ENCODE measurements at regions not wholly inside any gene's neighbourhood (a gene's known extent, or its start where the extent isn't known, plus 50 kb on each side); places are given as distances from the start of the nearest gene placed in this dataset.

GRCh38 chr2:208627110-208627884 lies 220.7 kb downstream of the PTH2R start:
- TF ChIP-seq, protein P1, sequence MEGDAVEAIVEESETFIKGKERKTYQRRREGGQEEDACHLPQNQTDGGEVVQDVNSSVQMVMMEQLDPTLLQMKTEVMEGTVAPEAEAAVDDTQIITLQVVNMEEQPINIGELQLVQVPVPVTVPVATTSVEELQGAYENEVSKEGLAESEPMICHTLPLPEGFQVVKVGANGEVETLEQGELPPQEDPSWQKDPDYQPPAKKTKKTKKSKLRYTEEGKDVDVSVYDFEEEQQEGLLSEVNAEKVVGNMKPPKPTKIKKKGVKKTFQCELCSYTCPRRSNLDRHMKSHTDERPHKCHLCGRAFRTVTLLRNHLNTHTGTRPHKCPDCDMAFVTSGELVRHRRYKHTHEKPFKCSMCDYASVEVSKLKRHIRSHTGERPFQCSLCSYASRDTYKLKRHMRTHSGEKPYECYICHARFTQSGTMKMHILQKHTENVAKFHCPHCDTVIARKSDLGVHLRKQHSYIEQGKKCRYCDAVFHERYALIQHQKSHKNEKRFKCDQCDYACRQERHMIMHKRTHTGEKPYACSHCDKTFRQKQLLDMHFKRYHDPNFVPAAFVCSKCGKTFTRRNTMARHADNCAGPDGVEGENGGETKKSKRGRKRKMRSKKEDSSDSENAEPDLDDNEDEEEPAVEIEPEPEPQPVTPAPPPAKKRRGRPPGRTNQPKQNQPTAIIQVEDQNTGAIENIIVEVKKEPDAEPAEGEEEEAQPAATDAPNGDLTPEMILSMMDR (IDR thresholded peaks at IDR 0.05; ENCODE audit: control extremely low read depth in 1 of 3, insufficient read depth in 1 of 3, low read depth in 1 of 3, low read length in 3 of 3), result no peak
- TF ChIP-seq SP4 (IDR thresholded peaks at IDR 0.05; ENCODE audit: low read length), result no peak
- TF ChIP-seq NRF1 (IDR thresholded peaks at IDR 0.05; ENCODE audit: low read depth, low read length), result no peak
- TF ChIP-seq RBBP5 (IDR thresholded peaks at IDR 0.05; ENCODE audit: borderline replicate concordance, low read depth, low read length), result no peak
- TF ChIP-seq POU5F1 (IDR thresholded peaks at IDR 0.05; ENCODE audit: low read depth, low read length), result no peak
- no peak for TF ChIP-seq NANOG (IDR thresholded peaks at IDR 0.05; ENCODE audit: insufficient read depth, low read depth, low read length, poor library complexity, severe bottlenecking)
- no peak for TF ChIP-seq SAP30 (IDR thresholded peaks at IDR 0.05; ENCODE audit: insufficient read depth, insufficient replicate concordance, low read length)
